K562 (cell line): ENCODE measurements at regions not wholly inside any gene's neighbourhood (a gene's known extent, or its start where the extent isn't known, plus 50 kb on each side); places are given as distances from the start of the nearest gene placed in this dataset.

Experiments used
- ATAC-seq: fragments of 200-7000 bp; cut with Tn5 transposase; 3 replicates; pipeline ENCODE4 v1.9.1; 2020; ENCODE audit warnings: moderate library complexity
- BruUV-seq: library from RNA; stranded (reverse); fragments of 400-500 nt; replicated peaks from 2 replicates; lab custom pipeline; 2021; lab: Mats Ljungman, UMichigan
- CTCF ChIA-PET: fragments of 300-600 bp; formaldehyde crosslinking; extraction: SDS; loops from one replicate; lab custom pipeline; 2021; ENCODE audit warnings: low intra/inter-chr PET ratio; lab: Yijun Ruan, JAX
- POLR2A ChIA-PET: fragments of 300-600, 350-650 bp; sonication (Branson Sonifier 250); formaldehyde crosslinking; extraction: SDS; loops from one replicate; lab custom pipeline; 2021; ENCODE audit warnings: antibody characterized with exemption, inconsistent platforms; lab: Yijun Ruan, JAX
- DNase-seq, 4 experiments: peaks; one replicate each; pipeline versions ENCODE4 v3.0.0 to v3.0.0-alpha.2; 2011 to 2018; ENCODE audit warnings: low spot score in 3 of 4, mixed read lengths in 3 of 4; ENCODE audit errors: extremely low read depth in 1 of 4
- FAIRE-seq: peaks from 2 replicates; lab custom pipeline; 2011; peaks lifted over from hg19 to GRCh38; lab: Jason Lieb, UNC
- H2AFZ ChIP-seq: 2 replicates; pipeline ENCODE4 v1.6.0; 2011; ENCODE audit warnings: low read depth, low read length, control low read depth, inconsistent platforms
- H3K27ac ChIP-seq: fragments of 200-600 bp; 3 replicates; pipeline ENCODE4 v1.8.0; 2011; ENCODE audit warnings: low read depth, mild to moderate bottlenecking, control low read depth, inconsistent platforms, low read length, moderate library complexity, mixed read lengths; ENCODE audit errors: extremely low read depth
- H3K27me3 ChIP-seq, 2 experiments: fragments of 300-600 bp in 1 of 2; 2 replicates in 1 of 2; 3 replicates in 1 of 2; pipeline versions ENCODE4 v1.6.0 to v1.8.0; 2011; ENCODE audit warnings: inconsistent platforms in 2 of 2, low read length in 2 of 2, mild to moderate bottlenecking in 1 of 2, mixed read lengths in 1 of 2, moderate library complexity in 1 of 2; ENCODE audit not compliant: control insufficient read depth in 2 of 2, insufficient read depth in 2 of 2
- H3K36me3 ChIP-seq: fragments of 300-600 bp; 3 replicates; pipeline ENCODE4 v1.8.0; 2011; ENCODE audit warnings: mild to moderate bottlenecking, low read length, inconsistent platforms; ENCODE audit not compliant: control insufficient read depth, insufficient read depth
- H3K4me1 ChIP-seq, 2 experiments: fragments of 200-600 bp in 1 of 2; replicated peaks in 1 of 2; 2 replicates in 1 of 2; 3 replicates in 1 of 2; pipeline versions ENCODE4 v1.5.1 to v1.8.0; 2011; ENCODE audit warnings: inconsistent platforms in 2 of 2, low read length in 2 of 2, mild to moderate bottlenecking in 1 of 2, mixed read lengths in 1 of 2, moderate library complexity in 1 of 2; ENCODE audit not compliant: control insufficient read depth in 2 of 2, insufficient read depth in 2 of 2
- H3K4me2 ChIP-seq: 2 replicates; pipeline ENCODE4 v1.6.1; 2011; ENCODE audit warnings: low read length, control low read depth, inconsistent platforms, mixed read lengths; ENCODE audit not compliant: insufficient read depth
- H3K4me3 ChIP-seq: fragments of 200-600 bp; sonication (generic), shearing (Covaris generic); 2 replicates; pipeline ENCODE4 v1.5.1; 2016; ENCODE audit warnings: control low read depth, inconsistent platforms
- H3K79me2 ChIP-seq: fragments of 200-600 bp; 3 replicates; pipeline ENCODE4 v1.8.0; 2011; ENCODE audit warnings: low read length, inconsistent platforms; ENCODE audit not compliant: control insufficient read depth, insufficient read depth
- H3K9ac ChIP-seq, 2 experiments: 2 replicates each; pipeline versions ENCODE4 v1.6.0 to v1.6.1; 2011; ENCODE audit warnings: low read depth in 2 of 2, low read length in 2 of 2, control low read depth in 1 of 2, inconsistent platforms in 1 of 2, mild to moderate bottlenecking in 1 of 2, mixed read lengths in 1 of 2; ENCODE audit not compliant: insufficient read depth in 1 of 2
- H3K9me1 ChIP-seq: one replicate; pipeline ENCODE4 v1.6.0; 2011; ENCODE audit warnings: inconsistent platforms, mild to moderate bottlenecking, low read length, moderate library complexity; ENCODE audit not compliant: control insufficient read depth, insufficient read depth
- H3K9me3 ChIP-seq: replicated peaks from 2 replicates; pipeline ENCODE4 v1.5.1; 2011; ENCODE audit warnings: low read depth, low read length, inconsistent platforms; ENCODE audit not compliant: control insufficient read depth, insufficient read depth
- H4K20me1 ChIP-seq: replicated peaks from 2 replicates; pipeline ENCODE4 v1.6.1; 2011; ENCODE audit warnings: low read length, inconsistent platforms, mixed read lengths; ENCODE audit not compliant: control insufficient read depth, insufficient read depth
- BRF2 ChIP-seq: IDR thresholded peaks from 3 replicates; pipeline ENCODE4 v1.6.1; 2011; ENCODE audit warnings: borderline replicate concordance, mild to moderate bottlenecking; ENCODE audit not compliant: insufficient read length, insufficient read depth
- C11orf30 ChIP-seq: fragments of 450-650 bp; IDR thresholded peaks from 2 replicates; pipeline ENCODE4 v1.6.1; 2016; ENCODE audit warnings: low read depth, mild to moderate bottlenecking
- DEAF1 ChIP-seq: fragments of 450-650 bp; formaldehyde crosslinking; IDR thresholded peaks from 2 replicates; pipeline ENCODE4 v1.4.0; 2020; ENCODE audit warnings: mild to moderate bottlenecking, moderate library complexity
- HEY1 ChIP-seq: fragments of 250-450 bp; sonication (Bioruptor Pico); IDR thresholded peaks from 2 replicates; pipeline ENCODE4 v1.5.0; 2020; ENCODE audit warnings: mild to moderate bottlenecking, moderate library complexity, borderline replicate concordance
- SAFB ChIP-seq: fragments of 200-400 bp; formaldehyde crosslinking; IDR thresholded peaks from 2 replicates; pipeline ENCODE4 v1.6.1; 2017; ENCODE audit warnings: low read depth, low read length, borderline replicate concordance
- ZBTB1 ChIP-seq: sonication (generic); formaldehyde crosslinking; IDR thresholded peaks from 2 replicates; pipeline ENCODE4 v1.8.1; 2023; ENCODE audit warnings: missing genetic modification reagents, low read depth, mild to moderate bottlenecking, borderline replicate concordance
- WGBS: fragments of 100-300 bp; shearing (Covaris generic); methylation state at CpG from one replicate; pipeline ENCODE4 v1.1.6; 2016; ENCODE audit warnings: low coverage, mixed read lengths; ENCODE audit not compliant: insufficient coverage; ENCODE audit errors: missing lambda C conversion rate; 5-methylcytosine and 5-hydroxymethylcytosine counted together
- in situ Hi-C: fragments of 300-500 bp; cut with MboI; formaldehyde crosslinking; loops from 4 replicates; pipeline ENCODE4 v1.15.0; 2018; ENCODE audit warnings: inconsistent platforms, mixed read lengths
- intact Hi-C: fragments of 100-400 bp; cut with micrococcal nuclease; formaldehyde crosslinking; loops from 2 replicates; pipeline ENCODE4 v1.14.2; 2022

DNA sequence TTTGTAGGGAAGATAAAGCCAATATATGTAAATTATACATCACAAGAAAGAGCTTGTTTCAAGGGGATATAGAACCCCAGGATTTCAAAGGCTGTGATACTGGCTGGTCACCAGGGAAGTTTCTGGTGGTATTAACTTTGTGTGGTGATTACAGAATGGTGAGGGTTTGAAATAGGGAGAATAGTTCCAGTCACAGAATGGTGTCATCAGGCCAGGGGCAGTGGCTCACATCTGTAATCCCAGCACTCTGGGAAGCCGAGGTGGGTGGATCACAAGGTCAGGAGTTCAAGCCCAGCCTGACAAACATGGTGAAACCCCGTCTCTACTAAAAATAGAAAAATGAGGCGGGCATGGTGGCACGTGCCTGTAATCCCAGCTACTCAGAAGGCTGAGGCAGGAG, 183.8 kb upstream of the XYLT1 start (continued):
- TF ChIP-seq DEAF1 (CRISPR knock-in tag) (no peak), SAFB (no peak)
- TF ChIP-seq, all 486 proteins: peak for 0

GRCh38 chr16:17654142-17654541, 183.4 kb upstream of the XYLT1 start:
- ChIA-PET CTCF (no interaction called here), POLR2A (no interaction called here)
- BruUV-seq: no TSS peak
- in situ Hi-C loops (no loop called here), intact Hi-C loops (no loop called here)
- Histone ChIP-seq H3K4me1 (no peaks in the 10 kb centered on the region), H3K36me3 (no peaks in the 10 kb centered on the region), H2AFZ (no peak overlapping the region), H3K4me3 (no peak overlapping the region), H3K27ac (no peak overlapping the region), H3K9me1 (no peaks in the 10 kb centered on the region), H4K20me1 (no peaks in the 10 kb centered on the region; the same call in 1 of the 2 replicates), H3K27me3 (peaks cover 22 to 29% of the 10 kb centered on the region in 2 experiments; a peak in 4 of 5 replicates), H3K79me2 (no peaks in the 10 kb centered on the region), H3K9ac (no peak overlapping the region), H3K4me2 (no peak overlapping the region), H3K9me3 (no peaks in the 10 kb centered on the region; the same call in 1 of the 2 replicates)
- DNase-seq (no peak), FAIRE-seq (no peak), ATAC-seq (no peak)
- TF ChIP-seq HEY1 (CRISPR knock-in tag): no peak
- TF ChIP-seq ZBTB1 (CRISPR knock-in tag): no peak
- TF ChIP-seq BRF2: no peak
- TF ChIP-seq C11orf30: no peak
- 0% methylated on average over 4 of the region's 4 CpGs for WGBS
